GM23338 (cell line): ENCODE measurements at regions not wholly inside any gene's neighbourhood (a gene's known extent, or its start where the extent isn't known, plus 50 kb on each side); places are given as distances from the start of the nearest gene placed in this dataset.

Experiments used
- ATAC-seq: fragments of 200-7000 bp; cut with Tn5 transposase; 3 replicates; pipeline ENCODE4 v1.9.1; 2020
- DNase-seq: peaks from one replicate; pipeline ENCODE4 v3.0.0-alpha.2; 2015; ENCODE audit warnings: low spot score
- H2AFZ ChIP-seq: fragments of 200-600 bp; sonication (generic); 2 replicates; pipeline ENCODE4 v1.8.0; 2016; ENCODE audit warnings: antibody characterized with exemption, mild to moderate bottlenecking, moderate library complexity
- H3F3A ChIP-seq: fragments of 200-600 bp; sonication (generic); replicated peaks from 2 replicates; pipeline ENCODE4 v1.8.0; 2017; ENCODE audit warnings: antibody characterized with exemption, mixed run types, low read depth
- H3K27ac ChIP-seq: fragments of 200-600 bp; sonication (generic); 2 replicates; pipeline ENCODE4 v1.6.1; 2016; ENCODE audit warnings: low read depth
- H3K27me3 ChIP-seq: fragments of 200-600 bp; sonication (generic); 2 replicates; pipeline ENCODE4 v1.8.0; 2016; ENCODE audit warnings: mild to moderate bottlenecking, mixed run types, moderate library complexity; ENCODE audit not compliant: insufficient read depth
- H3K36me3 ChIP-seq: fragments of 200-600 bp; sonication (generic); 2 replicates; pipeline ENCODE4 v1.8.0; 2016; ENCODE audit warnings: mild to moderate bottlenecking; ENCODE audit not compliant: insufficient read depth
- H3K4me1 ChIP-seq: fragments of 200-600 bp; sonication (generic); 2 replicates; pipeline ENCODE4 v1.8.0; 2016; ENCODE audit warnings: mild to moderate bottlenecking, moderate library complexity; ENCODE audit not compliant: insufficient read depth
- H3K4me2 ChIP-seq: fragments of 200-600 bp; sonication (generic); 2 replicates; pipeline ENCODE4 v1.7.1; 2017; ENCODE audit warnings: mixed run types
- H3K4me3 ChIP-seq: fragments of 200-600 bp; sonication (generic); 2 replicates; pipeline ENCODE4 v1.6.1; 2016; ENCODE audit warnings: mixed run types
- H3K79me2 ChIP-seq: fragments of 200-600 bp; sonication (generic); replicated peaks from 2 replicates; pipeline ENCODE4 v1.8.0; 2017; ENCODE audit warnings: mild to moderate bottlenecking; ENCODE audit not compliant: insufficient read depth
- H3K9me2 ChIP-seq: fragments of 200-600 bp; sonication (generic); 2 replicates; pipeline ENCODE4 v1.8.0; 2017; ENCODE audit not compliant: insufficient read depth
- H4K20me1 ChIP-seq: fragments of 200-600 bp; sonication (generic); replicated peaks from 2 replicates; pipeline ENCODE4 v1.8.0; 2017; ENCODE audit warnings: mild to moderate bottlenecking; ENCODE audit not compliant: insufficient read depth
- H3K27ac Mint-ChIP-seq: 2 replicates; pipeline ENCODE4 v1.8.0; 2020; ENCODE audit warnings: inconsistent platforms, mild to moderate bottlenecking, moderate library complexity, mixed read lengths
- H3K27me3 Mint-ChIP-seq: 3 replicates; pipeline ENCODE4 v1.8.0; 2022; ENCODE audit warnings: low read depth, mild to moderate bottlenecking, moderate library complexity, mixed read lengths, inconsistent platforms; ENCODE audit not compliant: insufficient read depth, poor library complexity
- H3K36me3 Mint-ChIP-seq: 3 replicates; pipeline ENCODE4 v1.8.0; 2021; ENCODE audit warnings: low read depth, mild to moderate bottlenecking, inconsistent platforms, moderate library complexity, mixed read lengths
- H3K4me1 Mint-ChIP-seq: 3 replicates; pipeline ENCODE4 v1.8.0; 2020; ENCODE audit warnings: mild to moderate bottlenecking, inconsistent platforms, mixed read lengths
- H3K4me3 Mint-ChIP-seq: 3 replicates; pipeline ENCODE4 v1.8.0; 2021; ENCODE audit warnings: moderate library complexity, mild to moderate bottlenecking, inconsistent platforms, mixed read lengths
- H3K9me3 Mint-ChIP-seq: 3 replicates; pipeline ENCODE4 v1.8.0; 2020; ENCODE audit warnings: moderate library complexity, mild to moderate bottlenecking, inconsistent platforms, mixed read lengths
- CREB1 ChIP-seq: fragments of 250-450 bp; sonication (Bioruptor Pico); IDR thresholded peaks from 2 replicates; pipeline ENCODE4 v1.5.0; 2020; ENCODE audit warnings: low read depth, mild to moderate bottlenecking, moderate library complexity
- EZH2 ChIP-seq: fragments of 200-600 bp; sonication (generic); IDR thresholded peaks from one replicate; pipeline ENCODE4 v1.8.0; 2017; ENCODE audit warnings: antibody characterized with exemption, mild to moderate bottlenecking, low read depth; ENCODE audit not compliant: unreplicated experiment
- EZH2phosphoT487 ChIP-seq: fragments of 200-600 bp; sonication (generic); IDR thresholded peaks from one replicate; pipeline ENCODE4 v1.8.1; 2018; ENCODE audit warnings: antibody characterized with exemption; ENCODE audit not compliant: unreplicated experiment
- NANOG ChIP-seq: IDR thresholded peaks from 2 replicates; pipeline ENCODE4 v1.6.1; 2016; ENCODE audit warnings: antibody characterized with exemption, borderline replicate concordance
- STAT1 ChIP-seq: IDR thresholded peaks from one replicate; pipeline ENCODE4 v1.6.1; 2016; ENCODE audit warnings: antibody characterized with exemption; ENCODE audit not compliant: unreplicated experiment
- ZNF331 ChIP-seq: fragments of 250-450 bp; sonication (Bioruptor Pico); IDR thresholded peaks from 2 replicates; pipeline ENCODE4 v1.5.0; 2020; ENCODE audit warnings: low read depth, mild to moderate bottlenecking, moderate library complexity
- TF ChIP-seq, protein P1 (sequence below): IDR thresholded peaks from one replicate; pipeline ENCODE4 v1.6.1; 2018; ENCODE audit warnings: antibody characterized with exemption; ENCODE audit not compliant: unreplicated experiment
- TF ChIP-seq, protein P2 (sequence below): IDR thresholded peaks from 2 replicates; pipeline ENCODE4 v1.6.1; 2016; ENCODE audit warnings: antibody characterized with exemption
- TF ChIP-seq, protein P3 (sequence below), 2 experiments: fragments of 200-600 bp in 1 of 2; sonication (generic) in 1 of 2; conservative IDR thresholded peaks; 2 replicates each; pipeline versions ENCODE4 v1.5.1 to v1.6.1; 2016 to 2017; ENCODE audit warnings: antibody characterized with exemption in 2 of 2, low read depth in 2 of 2, mild to moderate bottlenecking in 2 of 2, moderate library complexity in 1 of 2

DNA sequence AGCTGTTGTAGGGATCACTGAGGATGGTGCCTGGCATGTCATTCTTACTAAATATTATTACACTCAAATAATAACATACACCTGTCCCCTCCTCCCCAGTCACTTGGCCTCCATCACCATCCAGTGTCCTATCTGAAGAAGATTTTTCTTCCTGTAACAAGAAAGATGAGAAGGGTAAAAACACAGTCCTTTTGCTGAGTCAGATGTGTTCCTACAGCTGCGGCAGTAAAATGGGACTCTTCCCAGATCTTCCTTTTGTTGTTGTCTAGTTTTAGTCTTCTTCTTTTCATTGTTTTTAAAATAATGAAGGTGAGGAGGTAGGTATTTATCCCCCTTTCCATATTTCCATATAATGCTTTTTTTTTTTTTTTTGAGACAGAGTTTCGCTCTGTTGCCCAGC, 83.1 kb upstream of the RFLNA start:
- no peak overlapping the region for H3K4me3 ChIP-seq
- no peaks in the 10 kb centered on the region for H3K27me3 ChIP-seq
- H4K20me1 ChIP-seq: no peaks in the 10 kb centered on the region
- Mint-ChIP-seq H3K4me3 (no peak overlapping the region), H3K4me1 (peaks cover 4% of the 10 kb centered on the region), H3K9me3 (peaks cover 45% of the 10 kb centered on the region), H3K36me3 (peaks cover 17% of the 10 kb centered on the region), H3K27me3 (peaks cover 6% of the 10 kb centered on the region), H3K27ac (no peak overlapping the region)
- no peaks in the 10 kb centered on the region for H3K79me2 ChIP-seq
- peaks cover 4% of the 10 kb centered on the region; the same call in 1 of the 2 replicates for H3K4me1 ChIP-seq
- ATAC-seq (no peak), DNase-seq (no peak)
- no peak overlapping the region for H2AFZ ChIP-seq
- TF ChIP-seq NANOG (no peak), EZH2phosphoT487 (no peak), EZH2 (no peak), STAT1 (no peak), CREB1 (no peak), ZNF331 (CRISPR knock-in tag) (no peak)
- TF ChIP-seq, protein P1, sequence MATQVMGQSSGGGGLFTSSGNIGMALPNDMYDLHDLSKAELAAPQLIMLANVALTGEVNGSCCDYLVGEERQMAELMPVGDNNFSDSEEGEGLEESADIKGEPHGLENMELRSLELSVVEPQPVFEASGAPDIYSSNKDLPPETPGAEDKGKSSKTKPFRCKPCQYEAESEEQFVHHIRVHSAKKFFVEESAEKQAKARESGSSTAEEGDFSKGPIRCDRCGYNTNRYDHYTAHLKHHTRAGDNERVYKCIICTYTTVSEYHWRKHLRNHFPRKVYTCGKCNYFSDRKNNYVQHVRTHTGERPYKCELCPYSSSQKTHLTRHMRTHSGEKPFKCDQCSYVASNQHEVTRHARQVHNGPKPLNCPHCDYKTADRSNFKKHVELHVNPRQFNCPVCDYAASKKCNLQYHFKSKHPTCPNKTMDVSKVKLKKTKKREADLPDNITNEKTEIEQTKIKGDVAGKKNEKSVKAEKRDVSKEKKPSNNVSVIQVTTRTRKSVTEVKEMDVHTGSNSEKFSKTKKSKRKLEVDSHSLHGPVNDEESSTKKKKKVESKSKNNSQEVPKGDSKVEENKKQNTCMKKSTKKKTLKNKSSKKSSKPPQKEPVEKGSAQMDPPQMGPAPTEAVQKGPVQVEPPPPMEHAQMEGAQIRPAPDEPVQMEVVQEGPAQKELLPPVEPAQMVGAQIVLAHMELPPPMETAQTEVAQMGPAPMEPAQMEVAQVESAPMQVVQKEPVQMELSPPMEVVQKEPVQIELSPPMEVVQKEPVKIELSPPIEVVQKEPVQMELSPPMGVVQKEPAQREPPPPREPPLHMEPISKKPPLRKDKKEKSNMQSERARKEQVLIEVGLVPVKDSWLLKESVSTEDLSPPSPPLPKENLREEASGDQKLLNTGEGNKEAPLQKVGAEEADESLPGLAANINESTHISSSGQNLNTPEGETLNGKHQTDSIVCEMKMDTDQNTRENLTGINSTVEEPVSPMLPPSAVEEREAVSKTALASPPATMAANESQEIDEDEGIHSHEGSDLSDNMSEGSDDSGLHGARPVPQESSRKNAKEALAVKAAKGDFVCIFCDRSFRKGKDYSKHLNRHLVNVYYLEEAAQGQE: no peak
- TF ChIP-seq, protein P2, sequence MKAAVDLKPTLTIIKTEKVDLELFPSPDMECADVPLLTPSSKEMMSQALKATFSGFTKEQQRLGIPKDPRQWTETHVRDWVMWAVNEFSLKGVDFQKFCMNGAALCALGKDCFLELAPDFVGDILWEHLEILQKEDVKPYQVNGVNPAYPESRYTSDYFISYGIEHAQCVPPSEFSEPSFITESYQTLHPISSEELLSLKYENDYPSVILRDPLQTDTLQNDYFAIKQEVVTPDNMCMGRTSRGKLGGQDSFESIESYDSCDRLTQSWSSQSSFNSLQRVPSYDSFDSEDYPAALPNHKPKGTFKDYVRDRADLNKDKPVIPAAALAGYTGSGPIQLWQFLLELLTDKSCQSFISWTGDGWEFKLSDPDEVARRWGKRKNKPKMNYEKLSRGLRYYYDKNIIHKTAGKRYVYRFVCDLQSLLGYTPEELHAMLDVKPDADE: no peak
- TF ChIP-seq, protein P3, sequence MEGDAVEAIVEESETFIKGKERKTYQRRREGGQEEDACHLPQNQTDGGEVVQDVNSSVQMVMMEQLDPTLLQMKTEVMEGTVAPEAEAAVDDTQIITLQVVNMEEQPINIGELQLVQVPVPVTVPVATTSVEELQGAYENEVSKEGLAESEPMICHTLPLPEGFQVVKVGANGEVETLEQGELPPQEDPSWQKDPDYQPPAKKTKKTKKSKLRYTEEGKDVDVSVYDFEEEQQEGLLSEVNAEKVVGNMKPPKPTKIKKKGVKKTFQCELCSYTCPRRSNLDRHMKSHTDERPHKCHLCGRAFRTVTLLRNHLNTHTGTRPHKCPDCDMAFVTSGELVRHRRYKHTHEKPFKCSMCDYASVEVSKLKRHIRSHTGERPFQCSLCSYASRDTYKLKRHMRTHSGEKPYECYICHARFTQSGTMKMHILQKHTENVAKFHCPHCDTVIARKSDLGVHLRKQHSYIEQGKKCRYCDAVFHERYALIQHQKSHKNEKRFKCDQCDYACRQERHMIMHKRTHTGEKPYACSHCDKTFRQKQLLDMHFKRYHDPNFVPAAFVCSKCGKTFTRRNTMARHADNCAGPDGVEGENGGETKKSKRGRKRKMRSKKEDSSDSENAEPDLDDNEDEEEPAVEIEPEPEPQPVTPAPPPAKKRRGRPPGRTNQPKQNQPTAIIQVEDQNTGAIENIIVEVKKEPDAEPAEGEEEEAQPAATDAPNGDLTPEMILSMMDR (conservative IDR thresholded peaks at IDR 0.05; ENCODE audit: low read depth in 2 of 2): no peak
- no peaks in the 10 kb centered on the region; the same call in 1 of the 2 replicates for H3K9me2 ChIP-seq
- no peak overlapping the region for H3K27ac ChIP-seq
- no peaks in the 10 kb centered on the region for H3F3A ChIP-seq
- peaks cover 9% of the 10 kb centered on the region; the same call in 1 of the 2 replicates for H3K36me3 ChIP-seq
- H3K4me2 ChIP-seq: no peak overlapping the region
